HL-60 (cell line): ENCODE measurements at regions not wholly inside any gene's neighbourhood (a gene's known extent, or its start where the extent isn't known, plus 50 kb on each side); places are given as distances from the start of the nearest gene placed in this dataset.

ENCODE experiments used
- DNase-seq, 2 experiments: peaks; one replicate each; pipeline ENCODE4 v3.0.0-alpha.2; 2010 to 2020; ENCODE audit warnings: low read depth in 1 of 2, low spot score in 1 of 2
- H3K27ac ChIP-seq: fragments of 250-450 bp; sonication (Bioruptor Pico); replicated peaks from 2 replicates; pipeline ENCODE4 v1.5.1; 2020; ENCODE audit warnings: mild to moderate bottlenecking, moderate library complexity
- H3K27me3 ChIP-seq: fragments of 250-450 bp; sonication (Bioruptor Pico); 2 replicates; pipeline ENCODE4 v1.5.1; 2021; ENCODE audit warnings: mild to moderate bottlenecking, moderate library complexity; ENCODE audit not compliant: insufficient read depth, poor library complexity, severe bottlenecking
- H3K4me3 ChIP-seq: replicated peaks from 2 replicates; pipeline ENCODE4 v1.5.1; 2011; ENCODE audit warnings: mild to moderate bottlenecking, control low read depth, low read length; ENCODE audit not compliant: insufficient read depth
- CTCF ChIP-seq: IDR thresholded peaks from one replicate; pipeline ENCODE4 v1.5.1; 2011; ENCODE audit warnings: low read length, control low read depth, inconsistent platforms; ENCODE audit not compliant: insufficient read depth
- GABPA ChIP-seq: IDR thresholded peaks from 2 replicates; pipeline ENCODE4 v1.6.1; 2012; ENCODE audit warnings: low read depth
- POLR2AphosphoS5 ChIP-seq: IDR thresholded peaks from 2 replicates; pipeline ENCODE4 v1.6.1; 2012; ENCODE audit warnings: low read depth
- SPI1 ChIP-seq: IDR thresholded peaks from 2 replicates; pipeline ENCODE4 v1.6.1; 2012; ENCODE audit warnings: low read depth, mild to moderate bottlenecking, borderline replicate concordance
- TF ChIP-seq, protein P1 (sequence below): IDR thresholded peaks from 2 replicates; pipeline ENCODE4 v1.6.1; 2012; ENCODE audit warnings: low read depth; ENCODE audit not compliant: insufficient replicate concordance

GRCh38 chr7:46189255-46189790, 268.3 kb upstream of the IGFBP3 start:
- no peaks in the 10 kb centered on the region for H3K27me3 ChIP-seq
- no peak for DNase-seq
- H3K27ac ChIP-seq, result no peak overlapping the region
- no peak overlapping the region for H3K4me3 ChIP-seq
- TF ChIP-seq SPI1, result no peak
- TF ChIP-seq GABPA, result no peak
- no peak for TF ChIP-seq POLR2AphosphoS5
- TF ChIP-seq, protein P1, sequence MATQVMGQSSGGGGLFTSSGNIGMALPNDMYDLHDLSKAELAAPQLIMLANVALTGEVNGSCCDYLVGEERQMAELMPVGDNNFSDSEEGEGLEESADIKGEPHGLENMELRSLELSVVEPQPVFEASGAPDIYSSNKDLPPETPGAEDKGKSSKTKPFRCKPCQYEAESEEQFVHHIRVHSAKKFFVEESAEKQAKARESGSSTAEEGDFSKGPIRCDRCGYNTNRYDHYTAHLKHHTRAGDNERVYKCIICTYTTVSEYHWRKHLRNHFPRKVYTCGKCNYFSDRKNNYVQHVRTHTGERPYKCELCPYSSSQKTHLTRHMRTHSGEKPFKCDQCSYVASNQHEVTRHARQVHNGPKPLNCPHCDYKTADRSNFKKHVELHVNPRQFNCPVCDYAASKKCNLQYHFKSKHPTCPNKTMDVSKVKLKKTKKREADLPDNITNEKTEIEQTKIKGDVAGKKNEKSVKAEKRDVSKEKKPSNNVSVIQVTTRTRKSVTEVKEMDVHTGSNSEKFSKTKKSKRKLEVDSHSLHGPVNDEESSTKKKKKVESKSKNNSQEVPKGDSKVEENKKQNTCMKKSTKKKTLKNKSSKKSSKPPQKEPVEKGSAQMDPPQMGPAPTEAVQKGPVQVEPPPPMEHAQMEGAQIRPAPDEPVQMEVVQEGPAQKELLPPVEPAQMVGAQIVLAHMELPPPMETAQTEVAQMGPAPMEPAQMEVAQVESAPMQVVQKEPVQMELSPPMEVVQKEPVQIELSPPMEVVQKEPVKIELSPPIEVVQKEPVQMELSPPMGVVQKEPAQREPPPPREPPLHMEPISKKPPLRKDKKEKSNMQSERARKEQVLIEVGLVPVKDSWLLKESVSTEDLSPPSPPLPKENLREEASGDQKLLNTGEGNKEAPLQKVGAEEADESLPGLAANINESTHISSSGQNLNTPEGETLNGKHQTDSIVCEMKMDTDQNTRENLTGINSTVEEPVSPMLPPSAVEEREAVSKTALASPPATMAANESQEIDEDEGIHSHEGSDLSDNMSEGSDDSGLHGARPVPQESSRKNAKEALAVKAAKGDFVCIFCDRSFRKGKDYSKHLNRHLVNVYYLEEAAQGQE, result no peak
- TF ChIP-seq CTCF, result no peak

- Histone ChIP-seq H3K27ac (no peak overlapping the region), H3K4me3 (no peak overlapping the region), H3K27me3 (no peaks in the 10 kb centered on the region)
- DNase-seq, result no peak
- TF ChIP-seq SPI1, result no peak
- TF ChIP-seq CTCF, result no peak
- no peak for TF ChIP-seq GABPA
- TF ChIP-seq POLR2AphosphoS5, result no peak
- TF ChIP-seq, protein P1, result no peak
Observed at GRCh38 chr7:46186131-46186530, 265.1 kb upstream of the IGFBP3 start.

DNA sequence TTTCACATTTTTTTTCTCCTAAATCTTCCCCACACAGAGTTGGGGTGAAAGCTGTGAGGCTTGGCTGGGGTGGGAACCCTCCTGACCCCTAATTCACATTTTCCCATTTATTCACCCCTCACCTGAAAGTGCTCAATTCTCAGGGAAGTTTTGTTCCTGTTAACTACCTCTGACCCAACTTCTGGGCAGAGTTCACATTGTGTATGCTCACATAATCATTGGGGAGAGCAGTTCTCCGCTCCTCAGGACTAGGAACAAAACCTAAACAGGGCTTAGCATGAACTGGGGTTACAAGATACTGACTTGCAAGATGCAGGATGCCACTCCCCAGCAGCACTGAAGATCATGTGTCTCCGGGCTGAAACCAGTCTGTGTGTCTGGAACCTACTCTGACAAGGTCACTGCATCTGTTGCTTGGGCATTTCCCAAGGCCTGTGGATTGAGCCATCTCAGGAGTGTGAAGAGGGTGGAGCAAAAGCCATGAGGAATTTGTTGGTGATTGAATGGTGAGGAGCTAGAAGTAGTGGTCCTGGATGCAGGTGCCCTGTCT, 258.1 kb upstream of the IGFBP3 start:
- Histone ChIP-seq H3K27ac (no peak overlapping the region), H3K4me3 (no peak overlapping the region), H3K27me3 (no peaks in the 10 kb centered on the region)
- no peak for DNase-seq
- TF ChIP-seq POLR2AphosphoS5 (no peak), CTCF (no peak), GABPA (no peak), SPI1 (no peak)
- TF ChIP-seq, protein P1, result no peak
